H54 (cell line): ENCODE measurements at regions not wholly inside any gene's neighbourhood (a gene's known extent, or its start where the extent isn't known, plus 50 kb on each side); places are given as distances from the start of the nearest gene placed in this dataset.

Experiments used
- DNase-seq: peaks from one replicate; pipeline ENCODE4 v3.0.0; 2011; ENCODE audit warnings: low spot score, mixed read lengths; ENCODE audit not compliant: insufficient read length
- FAIRE-seq: peaks from 3 replicates; lab custom pipeline; 2011; peaks lifted over from hg19 to GRCh38; lab: Jason Lieb, UNC
- POLR2A ChIP-seq: IDR thresholded peaks from 2 replicates; pipeline ENCODE4 v1.6.1; 2011; ENCODE audit warnings: low read depth, mild to moderate bottlenecking, low read length

DNA sequence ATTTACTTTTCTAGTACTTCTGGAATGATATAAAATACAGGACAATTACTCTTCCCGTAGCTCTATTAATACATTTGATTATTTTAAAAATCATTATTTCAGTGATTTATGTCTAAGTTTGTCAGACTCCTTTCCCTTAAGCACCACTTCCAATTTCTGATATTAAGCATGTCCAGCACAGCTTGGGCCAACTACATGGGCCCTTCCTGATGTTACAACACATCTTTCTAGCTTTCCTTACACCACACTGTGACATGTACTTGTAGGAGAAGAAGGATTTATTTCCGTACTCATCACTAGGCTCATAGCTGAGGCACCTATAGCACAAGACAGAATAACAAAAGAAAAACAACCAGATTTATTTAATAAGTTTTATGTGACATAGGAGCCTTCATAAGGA, 134.8 kb upstream of the HNRNPA3 start:
- TF ChIP-seq POLR2A, result no peak
- FAIRE-seq, result no peak
- no peak for DNase-seq

- FAIRE-seq (no peak), DNase-seq (no peak)
- no peak for TF ChIP-seq POLR2A
Observed at GRCh38 chr2:177078416-177078815, 134.2 kb upstream of the HNRNPA3 start.

GRCh38 chr2:177078855-177079254, 133.7 kb upstream of the HNRNPA3 start:
- TF ChIP-seq POLR2A, result no peak
- DNase-seq, result no peak
- no peak for FAIRE-seq

- no peak for DNase-seq
- TF ChIP-seq POLR2A, result no peak
- FAIRE-seq, result no peak
Observed at GRCh38 chr2:177080746-177081284, 131.8 kb upstream of the HNRNPA3 start.

DNA sequence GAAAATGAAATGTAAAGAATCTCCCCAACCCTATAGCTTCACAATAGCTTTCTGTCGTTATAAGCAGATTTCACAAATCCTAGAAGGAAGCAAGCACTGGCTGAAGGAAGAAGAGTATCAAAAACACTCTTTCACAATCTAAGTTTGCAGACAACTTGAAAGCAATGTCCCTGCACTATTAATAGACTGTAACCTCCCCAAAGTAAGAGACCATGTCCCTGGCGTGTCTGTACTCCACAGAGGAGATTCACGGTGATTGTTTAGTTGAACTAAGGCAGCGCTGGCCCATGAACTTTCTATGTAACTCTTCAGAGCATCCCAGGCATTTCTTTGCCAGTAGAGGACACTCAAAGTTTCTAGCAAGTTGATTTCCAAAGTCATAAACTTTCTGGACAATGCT, 128.0 kb upstream of the HNRNPA3 start:
- TF ChIP-seq POLR2A, result no peak
- no peak for DNase-seq
- FAIRE-seq, result no peak

- DNase-seq (no peak), FAIRE-seq (no peak)
- no peak for TF ChIP-seq POLR2A
Observed at GRCh38 chr2:177088529-177088928, 124.1 kb upstream of the HNRNPA3 start.

DNA sequence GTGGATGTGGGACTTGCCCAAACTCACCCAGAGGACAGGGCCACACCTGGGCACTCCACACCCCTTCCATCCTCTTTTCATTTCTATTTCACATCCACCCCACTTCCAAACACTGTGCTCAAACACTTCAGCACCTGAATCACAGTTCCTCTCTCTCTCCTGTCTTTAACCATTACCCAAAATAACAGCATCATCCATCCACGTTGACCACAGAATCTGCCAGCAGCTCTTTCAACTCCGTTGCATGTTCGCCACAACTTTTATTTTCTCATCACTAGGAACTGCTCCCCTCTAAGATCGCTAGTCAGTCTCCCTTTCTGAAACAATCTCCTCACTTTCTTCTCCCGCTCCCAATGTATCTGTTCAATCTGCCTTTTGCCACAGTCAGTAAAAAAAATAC, 121.6 kb upstream of the HNRNPA3 start:
- DNase-seq (no peak), FAIRE-seq (no peak)
- TF ChIP-seq POLR2A, result no peak

DNA sequence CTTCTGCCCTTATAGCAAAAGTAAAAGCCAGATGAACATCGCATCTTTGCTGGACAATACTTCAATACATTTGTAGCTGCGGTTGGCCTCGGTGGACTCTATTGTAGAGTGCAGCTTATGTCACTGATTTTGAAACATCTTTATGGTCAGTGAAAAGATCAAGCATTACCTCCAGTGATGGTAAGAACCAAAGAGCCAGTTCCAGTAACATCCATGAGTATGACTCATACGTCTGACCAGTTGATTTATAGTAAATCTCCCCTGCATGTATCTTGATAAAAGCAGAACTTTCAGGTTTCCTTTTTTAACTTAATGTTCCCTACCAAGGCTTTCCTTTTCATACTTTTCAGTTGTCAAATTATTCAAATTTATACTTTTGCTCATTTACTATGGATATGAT, 119.2 kb upstream of the HNRNPA3 start:
- DNase-seq (no peak), FAIRE-seq (no peak)
- TF ChIP-seq POLR2A, result no peak

- FAIRE-seq (no peak), DNase-seq (no peak)
- no peak for TF ChIP-seq POLR2A
Observed at GRCh38 chr2:177098001-177098613, 114.5 kb upstream of the HNRNPA3 start.

DNA sequence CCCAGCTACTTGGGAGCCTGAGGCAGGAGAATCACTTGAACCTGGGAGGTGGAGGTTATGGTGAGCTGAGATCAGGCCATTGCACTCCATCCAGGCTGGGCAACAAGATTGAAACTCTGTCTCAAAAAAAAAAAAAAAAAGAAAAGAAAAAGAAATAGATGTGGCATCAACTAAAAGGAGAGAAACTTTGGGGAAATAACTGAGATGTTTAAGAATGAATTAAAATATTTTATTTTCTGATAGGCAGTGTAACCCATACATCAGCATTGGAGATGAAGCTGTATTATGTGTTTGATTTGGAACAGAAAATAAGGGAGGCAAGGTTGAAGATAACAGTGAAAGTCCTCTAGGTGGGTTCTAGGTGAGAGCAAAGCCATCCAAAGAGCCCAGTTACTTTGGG, 110.7 kb upstream of the HNRNPA3 start:
- TF ChIP-seq POLR2A, result no peak
- no peak for FAIRE-seq
- no peak for DNase-seq

- TF ChIP-seq POLR2A, result no peak
- DNase-seq, result no peak
- FAIRE-seq, result no peak
Observed at GRCh38 chr2:177106212-177106611, 106.4 kb upstream of the HNRNPA3 start.

GRCh38 chr2:177108890-177109289, 103.7 kb upstream of the HNRNPA3 start:
- FAIRE-seq (no peak), DNase-seq (no peak)
- no peak for TF ChIP-seq POLR2A

GRCh38 chr2:177114712-177115111, 97.9 kb upstream of the HNRNPA3 start:
- no peak for FAIRE-seq
- TF ChIP-seq POLR2A, result no peak

GRCh38 chr2:177117755-177118154, 94.8 kb upstream of the HNRNPA3 start:
- TF ChIP-seq POLR2A, result no peak
- FAIRE-seq (no peak), DNase-seq (no peak)

More at GRCh38 chr2:177114712-177115111, 97.9 kb upstream of the HNRNPA3 start:
- no peak for DNase-seq

- no peak for TF ChIP-seq POLR2A
- FAIRE-seq (no peak), DNase-seq (no peak)
Observed at GRCh38 chr2:177118636-177119035, 94.0 kb upstream of the HNRNPA3 start.

- no peak for TF ChIP-seq POLR2A
- DNase-seq (no peak), FAIRE-seq (no peak)
Observed at GRCh38 chr2:177119099-177119498, 93.5 kb upstream of the HNRNPA3 start.
